ENCODE measurements at regions not wholly inside any gene's neighbourhood (a gene's known extent, or its start where the extent isn't known, plus 50 kb on each side); places are given as distances from the start of the nearest gene placed in this dataset.

DNA sequence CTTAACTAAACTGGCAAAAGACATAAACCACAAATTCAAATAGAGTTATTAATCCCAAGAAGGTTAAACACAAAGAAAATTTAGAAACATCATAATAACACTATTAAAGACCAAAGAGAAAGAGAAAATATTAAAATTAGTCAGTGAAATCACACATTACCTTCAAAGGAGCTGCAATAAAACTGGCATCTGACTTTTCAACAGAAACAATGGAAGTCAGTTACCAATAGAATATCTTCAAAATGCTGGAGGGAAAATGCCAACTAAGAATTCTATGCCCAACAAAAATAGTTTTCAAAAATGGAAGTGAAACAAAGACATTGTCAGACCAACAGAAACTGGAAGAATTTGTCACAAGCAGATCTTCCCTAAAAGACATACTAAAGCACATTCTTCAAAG lies 68.7 kb upstream of the RNF7 start:
- CTCF ChIA-PET (ENCODE audit: low intra/inter-chr PET ratio): no interaction called here
- TF ChIP-seq NR2C2 (CRISPR knock-in tag; IDR thresholded peaks at IDR 0.05) (no peak), NR2C2 (tag; IDR thresholded peaks at IDR 0.05) (no peak), SMAD3 (CRISPR knock-in tag; conservative IDR thresholded peaks at IDR 0.05) (no peak), TBL1XR1 (IDR thresholded peaks at IDR 0.05; ENCODE audit: low read length in 2 of 2) (no peak), STAT5A (IDR thresholded peaks at IDR 0.05; ENCODE audit: borderline replicate concordance, low read length) (no peak), CBX5 (IDR thresholded peaks at IDR 0.05; ENCODE audit: borderline replicate concordance, low read depth) (peak; percentile 77), TRIM28 (IDR thresholded peaks at IDR 0.05) (peak; percentile 88), ZNF311 (CRISPR knock-in tag; IDR thresholded peaks at IDR 0.05) (no peak)
- TF ChIP-seq, protein P1, sequence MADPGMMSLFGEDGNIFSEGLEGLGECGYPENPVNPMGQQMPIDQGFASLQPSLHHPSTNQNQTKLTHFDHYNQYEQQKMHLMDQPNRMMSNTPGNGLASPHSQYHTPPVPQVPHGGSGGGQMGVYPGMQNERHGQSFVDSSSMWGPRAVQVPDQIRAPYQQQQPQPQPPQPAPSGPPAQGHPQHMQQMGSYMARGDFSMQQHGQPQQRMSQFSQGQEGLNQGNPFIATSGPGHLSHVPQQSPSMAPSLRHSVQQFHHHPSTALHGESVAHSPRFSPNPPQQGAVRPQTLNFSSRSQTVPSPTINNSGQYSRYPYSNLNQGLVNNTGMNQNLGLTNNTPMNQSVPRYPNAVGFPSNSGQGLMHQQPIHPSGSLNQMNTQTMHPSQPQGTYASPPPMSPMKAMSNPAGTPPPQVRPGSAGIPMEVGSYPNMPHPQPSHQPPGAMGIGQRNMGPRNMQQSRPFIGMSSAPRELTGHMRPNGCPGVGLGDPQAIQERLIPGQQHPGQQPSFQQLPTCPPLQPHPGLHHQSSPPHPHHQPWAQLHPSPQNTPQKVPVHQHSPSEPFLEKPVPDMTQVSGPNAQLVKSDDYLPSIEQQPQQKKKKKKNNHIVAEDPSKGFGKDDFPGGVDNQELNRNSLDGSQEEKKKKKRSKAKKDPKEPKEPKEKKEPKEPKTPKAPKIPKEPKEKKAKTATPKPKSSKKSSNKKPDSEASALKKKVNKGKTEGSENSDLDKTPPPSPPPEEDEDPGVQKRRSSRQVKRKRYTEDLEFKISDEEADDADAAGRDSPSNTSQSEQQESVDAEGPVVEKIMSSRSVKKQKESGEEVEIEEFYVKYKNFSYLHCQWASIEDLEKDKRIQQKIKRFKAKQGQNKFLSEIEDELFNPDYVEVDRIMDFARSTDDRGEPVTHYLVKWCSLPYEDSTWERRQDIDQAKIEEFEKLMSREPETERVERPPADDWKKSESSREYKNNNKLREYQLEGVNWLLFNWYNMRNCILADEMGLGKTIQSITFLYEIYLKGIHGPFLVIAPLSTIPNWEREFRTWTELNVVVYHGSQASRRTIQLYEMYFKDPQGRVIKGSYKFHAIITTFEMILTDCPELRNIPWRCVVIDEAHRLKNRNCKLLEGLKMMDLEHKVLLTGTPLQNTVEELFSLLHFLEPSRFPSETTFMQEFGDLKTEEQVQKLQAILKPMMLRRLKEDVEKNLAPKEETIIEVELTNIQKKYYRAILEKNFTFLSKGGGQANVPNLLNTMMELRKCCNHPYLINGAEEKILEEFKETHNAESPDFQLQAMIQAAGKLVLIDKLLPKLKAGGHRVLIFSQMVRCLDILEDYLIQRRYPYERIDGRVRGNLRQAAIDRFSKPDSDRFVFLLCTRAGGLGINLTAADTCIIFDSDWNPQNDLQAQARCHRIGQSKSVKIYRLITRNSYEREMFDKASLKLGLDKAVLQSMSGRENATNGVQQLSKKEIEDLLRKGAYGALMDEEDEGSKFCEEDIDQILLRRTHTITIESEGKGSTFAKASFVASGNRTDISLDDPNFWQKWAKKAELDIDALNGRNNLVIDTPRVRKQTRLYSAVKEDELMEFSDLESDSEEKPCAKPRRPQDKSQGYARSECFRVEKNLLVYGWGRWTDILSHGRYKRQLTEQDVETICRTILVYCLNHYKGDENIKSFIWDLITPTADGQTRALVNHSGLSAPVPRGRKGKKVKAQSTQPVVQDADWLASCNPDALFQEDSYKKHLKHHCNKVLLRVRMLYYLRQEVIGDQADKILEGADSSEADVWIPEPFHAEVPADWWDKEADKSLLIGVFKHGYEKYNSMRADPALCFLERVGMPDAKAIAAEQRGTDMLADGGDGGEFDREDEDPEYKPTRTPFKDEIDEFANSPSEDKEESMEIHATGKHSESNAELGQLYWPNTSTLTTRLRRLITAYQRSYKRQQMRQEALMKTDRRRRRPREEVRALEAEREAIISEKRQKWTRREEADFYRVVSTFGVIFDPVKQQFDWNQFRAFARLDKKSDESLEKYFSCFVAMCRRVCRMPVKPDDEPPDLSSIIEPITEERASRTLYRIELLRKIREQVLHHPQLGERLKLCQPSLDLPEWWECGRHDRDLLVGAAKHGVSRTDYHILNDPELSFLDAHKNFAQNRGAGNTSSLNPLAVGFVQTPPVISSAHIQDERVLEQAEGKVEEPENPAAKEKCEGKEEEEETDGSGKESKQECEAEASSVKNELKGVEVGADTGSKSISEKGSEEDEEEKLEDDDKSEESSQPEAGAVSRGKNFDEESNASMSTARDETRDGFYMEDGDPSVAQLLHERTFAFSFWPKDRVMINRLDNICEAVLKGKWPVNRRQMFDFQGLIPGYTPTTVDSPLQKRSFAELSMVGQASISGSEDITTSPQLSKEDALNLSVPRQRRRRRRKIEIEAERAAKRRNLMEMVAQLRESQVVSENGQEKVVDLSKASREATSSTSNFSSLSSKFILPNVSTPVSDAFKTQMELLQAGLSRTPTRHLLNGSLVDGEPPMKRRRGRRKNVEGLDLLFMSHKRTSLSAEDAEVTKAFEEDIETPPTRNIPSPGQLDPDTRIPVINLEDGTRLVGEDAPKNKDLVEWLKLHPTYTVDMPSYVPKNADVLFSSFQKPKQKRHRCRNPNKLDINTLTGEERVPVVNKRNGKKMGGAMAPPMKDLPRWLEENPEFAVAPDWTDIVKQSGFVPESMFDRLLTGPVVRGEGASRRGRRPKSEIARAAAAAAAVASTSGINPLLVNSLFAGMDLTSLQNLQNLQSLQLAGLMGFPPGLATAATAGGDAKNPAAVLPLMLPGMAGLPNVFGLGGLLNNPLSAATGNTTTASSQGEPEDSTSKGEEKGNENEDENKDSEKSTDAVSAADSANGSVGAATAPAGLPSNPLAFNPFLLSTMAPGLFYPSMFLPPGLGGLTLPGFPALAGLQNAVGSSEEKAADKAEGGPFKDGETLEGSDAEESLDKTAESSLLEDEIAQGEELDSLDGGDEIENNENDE (IDR thresholded peaks at IDR 0.05; ENCODE audit: low read depth, low read length): no peak
- TF ChIP-seq, protein P2, sequence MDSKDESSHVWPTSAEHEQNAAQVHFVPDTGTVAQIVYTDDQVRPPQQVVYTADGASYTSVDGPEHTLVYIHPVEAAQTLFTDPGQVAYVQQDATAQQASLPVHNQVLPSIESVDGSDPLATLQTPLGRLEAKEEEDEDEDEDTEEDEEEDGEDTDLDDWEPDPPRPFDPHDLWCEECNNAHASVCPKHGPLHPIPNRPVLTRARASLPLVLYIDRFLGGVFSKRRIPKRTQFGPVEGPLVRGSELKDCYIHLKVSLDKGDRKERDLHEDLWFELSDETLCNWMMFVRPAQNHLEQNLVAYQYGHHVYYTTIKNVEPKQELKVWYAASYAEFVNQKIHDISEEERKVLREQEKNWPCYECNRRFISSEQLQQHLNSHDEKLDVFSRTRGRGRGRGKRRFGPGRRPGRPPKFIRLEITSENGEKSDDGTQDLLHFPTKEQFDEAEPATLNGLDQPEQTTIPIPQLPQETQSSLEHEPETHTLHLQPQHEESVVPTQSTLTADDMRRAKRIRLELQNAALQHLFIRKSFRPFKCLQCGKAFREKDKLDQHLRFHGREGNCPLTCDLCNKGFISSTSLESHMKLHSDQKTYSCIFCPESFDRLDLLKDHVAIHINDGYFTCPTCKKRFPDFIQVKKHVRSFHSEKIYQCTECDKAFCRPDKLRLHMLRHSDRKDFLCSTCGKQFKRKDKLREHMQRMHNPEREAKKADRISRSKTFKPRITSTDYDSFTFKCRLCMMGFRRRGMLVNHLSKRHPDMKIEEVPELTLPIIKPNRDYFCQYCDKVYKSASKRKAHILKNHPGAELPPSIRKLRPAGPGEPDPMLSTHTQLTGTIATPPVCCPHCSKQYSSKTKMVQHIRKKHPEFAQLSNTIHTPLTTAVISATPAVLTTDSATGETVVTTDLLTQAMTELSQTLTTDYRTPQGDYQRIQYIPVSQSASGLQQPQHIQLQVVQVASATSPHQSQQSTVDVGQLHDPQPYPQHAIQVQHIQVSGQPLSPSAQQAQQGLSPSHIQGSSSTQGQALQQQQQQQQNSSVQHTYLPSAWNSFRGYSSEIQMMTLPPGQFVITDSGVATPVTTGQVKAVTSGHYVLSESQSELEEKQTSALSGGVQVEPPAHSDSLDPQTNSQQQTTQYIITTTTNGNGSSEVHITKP (IDR thresholded peaks at IDR 0.05; ENCODE audit: partially characterized antibody): no peak

More for the DNA sequence above, 68.7 kb upstream of the RNF7 start:
- H3K79me2 ChIP-seq (ENCODE audit: control insufficient read depth, insufficient read depth, low read length): no peaks in the 10 kb centered on the region
- FAIRE-seq (peak; percentile 44), DNase-seq (ENCODE audit: extremely low read depth in 1 of 4, low spot score in 3 of 4) (no peak), ATAC-seq (no peak)
- no peaks in the 10 kb centered on the region for H3K4me1 ChIP-seq (replicated peaks in 1 of 2; ENCODE audit: control insufficient read depth in 2 of 2, insufficient read depth in 2 of 2, low read length in 2 of 2)
- no peaks in the 10 kb centered on the region for H4K20me1 ChIP-seq (replicated peaks; ENCODE audit: control insufficient read depth, insufficient read depth, low read length)
- H3K9me1 ChIP-seq (ENCODE audit: control insufficient read depth, insufficient read depth, low read length): no peaks in the 10 kb centered on the region
- no peak overlapping the region for H3K9ac ChIP-seq (ENCODE audit: insufficient read depth in 1 of 2, low read depth in 2 of 2, low read length in 2 of 2)
- in situ Hi-C loops (cut with MboI): no loop called here
- BruUV-seq (replicated peaks): no TSS peak
- intact Hi-C loops (cut with micrococcal nuclease): no loop called here
- 0 out of 5 replicates have a peak, but pooled peaks cover 0 to 1% of the 10 kb centered on the region in 2 experiments for H3K27me3 ChIP-seq (ENCODE audit: control insufficient read depth in 2 of 2, insufficient read depth in 2 of 2, low read length in 2 of 2)
- no peak overlapping the region for H3K4me2 ChIP-seq (ENCODE audit: insufficient read depth, low read length)
- H3K27ac ChIP-seq (ENCODE audit: extremely low read depth, low read depth, low read length): no peak overlapping the region
- no peaks in the 10 kb centered on the region for H3K36me3 ChIP-seq (ENCODE audit: control insufficient read depth, insufficient read depth, low read length)
- H3K9me3 ChIP-seq (replicated peaks; ENCODE audit: control insufficient read depth, insufficient read depth, low read depth, low read length): peaks cover 2% of the 10 kb centered on the region; the same call in 1 of the 2 replicates
- POLR2A ChIA-PET: no interaction called here
- no peak overlapping the region for H2AFZ ChIP-seq (ENCODE audit: low read depth, low read length)
- H3K4me3 ChIP-seq: no peak overlapping the region
